ENCODE measurements at regions not wholly inside any gene's neighbourhood (a gene's known extent, or its start where the extent isn't known, plus 50 kb on each side); places are given as distances from the start of the nearest gene placed in this dataset.

DNA sequence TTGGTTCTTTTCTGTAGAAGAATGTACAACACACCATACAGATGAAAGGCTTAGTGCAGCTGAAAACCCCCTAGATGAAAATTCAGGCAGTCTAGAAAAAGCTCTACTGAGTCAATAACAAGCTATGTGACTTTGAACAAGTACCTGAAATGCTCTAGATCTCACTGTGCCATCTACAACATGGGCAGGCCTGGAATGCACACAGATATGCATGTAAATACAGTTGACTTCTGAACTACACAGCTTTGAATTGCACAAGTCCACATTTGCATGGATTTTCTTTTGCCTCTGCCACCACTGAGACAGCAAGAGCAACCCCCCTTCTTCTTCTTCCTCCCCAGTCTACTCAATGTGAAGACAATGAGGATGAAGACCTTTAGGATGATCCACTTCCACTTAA, 98.4 kb downstream of the CNTN3 start:
- Histone ChIP-seq H3K4me1 (no peaks in the 10 kb centered on the region), H3K9me3 (no peaks in the 10 kb centered on the region), H3K27me3 (no peaks in the 10 kb centered on the region), H3K27ac (replicated peaks in 1 of 4) (no peak overlapping the region), H3K36me3 (no peaks in the 10 kb centered on the region), H3K4me3 (no peak overlapping the region)
- DNase-seq (ENCODE audit: extremely low spot score), result no peak
- intact Hi-C loops (cut with DNase I), result no loop called here
- no peak for TF ChIP-seq POLR2A (IDR thresholded peaks at IDR 0.05; ENCODE audit: low read depth)
- no peak for TF ChIP-seq POLR2AphosphoS5 (IDR thresholded peaks at IDR 0.05)
- TF ChIP-seq EP300 (IDR thresholded peaks at IDR 0.05), result no peak
- TF ChIP-seq, protein P1, sequence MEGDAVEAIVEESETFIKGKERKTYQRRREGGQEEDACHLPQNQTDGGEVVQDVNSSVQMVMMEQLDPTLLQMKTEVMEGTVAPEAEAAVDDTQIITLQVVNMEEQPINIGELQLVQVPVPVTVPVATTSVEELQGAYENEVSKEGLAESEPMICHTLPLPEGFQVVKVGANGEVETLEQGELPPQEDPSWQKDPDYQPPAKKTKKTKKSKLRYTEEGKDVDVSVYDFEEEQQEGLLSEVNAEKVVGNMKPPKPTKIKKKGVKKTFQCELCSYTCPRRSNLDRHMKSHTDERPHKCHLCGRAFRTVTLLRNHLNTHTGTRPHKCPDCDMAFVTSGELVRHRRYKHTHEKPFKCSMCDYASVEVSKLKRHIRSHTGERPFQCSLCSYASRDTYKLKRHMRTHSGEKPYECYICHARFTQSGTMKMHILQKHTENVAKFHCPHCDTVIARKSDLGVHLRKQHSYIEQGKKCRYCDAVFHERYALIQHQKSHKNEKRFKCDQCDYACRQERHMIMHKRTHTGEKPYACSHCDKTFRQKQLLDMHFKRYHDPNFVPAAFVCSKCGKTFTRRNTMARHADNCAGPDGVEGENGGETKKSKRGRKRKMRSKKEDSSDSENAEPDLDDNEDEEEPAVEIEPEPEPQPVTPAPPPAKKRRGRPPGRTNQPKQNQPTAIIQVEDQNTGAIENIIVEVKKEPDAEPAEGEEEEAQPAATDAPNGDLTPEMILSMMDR (IDR thresholded peaks at IDR 0.05), result no peak

DNA sequence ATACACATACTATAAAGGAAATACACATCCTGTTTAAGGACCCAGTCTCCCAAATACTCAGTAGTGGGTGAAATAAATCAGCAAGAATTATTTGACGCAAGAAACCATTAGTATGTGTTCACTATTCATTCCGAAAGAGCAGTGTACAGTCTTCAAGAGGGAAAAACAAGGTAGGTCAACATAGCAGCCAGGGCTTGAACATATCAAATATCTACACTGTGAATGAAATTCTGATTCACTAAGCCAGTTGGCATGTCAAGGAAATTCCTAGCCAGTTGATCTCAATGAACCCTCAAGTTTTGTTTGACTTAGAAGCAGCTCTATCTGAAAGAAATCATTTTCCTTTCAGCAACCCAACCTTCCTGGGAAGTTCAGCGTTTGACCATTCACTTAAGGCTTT, 99.0 kb downstream of the CNTN3 start:
- Histone ChIP-seq H3K27ac (replicated peaks in 1 of 4) (no peak overlapping the region), H3K27me3 (no peaks in the 10 kb centered on the region), H3K9me3 (no peaks in the 10 kb centered on the region), H3K4me3 (no peak overlapping the region), H3K4me1 (no peaks in the 10 kb centered on the region), H3K36me3 (no peaks in the 10 kb centered on the region)
- DNase-seq (ENCODE audit: extremely low spot score), result no peak
- TF ChIP-seq, protein P1 (IDR thresholded peaks at IDR 0.05), result no peak
- TF ChIP-seq POLR2A (IDR thresholded peaks at IDR 0.05; ENCODE audit: low read depth) (no peak), POLR2AphosphoS5 (IDR thresholded peaks at IDR 0.05) (no peak), EP300 (IDR thresholded peaks at IDR 0.05) (no peak)
- 93% methylated on average over 3 of the region's 3 CpGs for WGBS
- intact Hi-C loops (cut with DNase I), result no loop called here

DNA sequence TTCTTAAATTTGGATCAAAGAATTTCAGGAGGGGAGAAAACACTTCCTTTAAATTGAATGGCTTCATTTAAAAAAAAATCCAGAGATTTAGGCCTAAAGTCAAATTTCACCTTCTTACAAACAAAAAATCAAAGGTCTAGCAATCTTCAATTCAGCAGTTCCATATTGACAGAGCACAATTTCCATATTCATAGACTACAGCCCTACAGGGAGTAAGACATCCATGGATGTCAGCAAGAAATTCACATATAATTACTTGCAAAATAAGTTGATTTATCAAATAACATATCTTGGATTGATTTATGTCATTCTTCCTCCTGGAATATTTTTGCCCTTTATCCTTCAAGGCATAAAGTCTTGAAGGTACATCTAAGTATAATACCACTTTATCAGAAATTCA, 103.4 kb downstream of the CNTN3 start:
- no peaks in the 10 kb centered on the region for H3K9me3 ChIP-seq
- intact Hi-C loops (cut with DNase I), result no loop called here
- no peaks in the 10 kb centered on the region for H3K27me3 ChIP-seq
- no peaks in the 10 kb centered on the region for H3K4me1 ChIP-seq
- no peak overlapping the region for H3K27ac ChIP-seq (replicated peaks in 1 of 4)
- no peaks in the 10 kb centered on the region for H3K36me3 ChIP-seq
- H3K4me3 ChIP-seq, result no peak overlapping the region
- TF ChIP-seq EP300 (IDR thresholded peaks at IDR 0.05), result no peak
- TF ChIP-seq POLR2A (IDR thresholded peaks at IDR 0.05; ENCODE audit: low read depth), result no peak
- no peak for TF ChIP-seq POLR2AphosphoS5 (IDR thresholded peaks at IDR 0.05)
- TF ChIP-seq, protein P1 (IDR thresholded peaks at IDR 0.05), result no peak
- no peak for DNase-seq (ENCODE audit: extremely low spot score)

DNA sequence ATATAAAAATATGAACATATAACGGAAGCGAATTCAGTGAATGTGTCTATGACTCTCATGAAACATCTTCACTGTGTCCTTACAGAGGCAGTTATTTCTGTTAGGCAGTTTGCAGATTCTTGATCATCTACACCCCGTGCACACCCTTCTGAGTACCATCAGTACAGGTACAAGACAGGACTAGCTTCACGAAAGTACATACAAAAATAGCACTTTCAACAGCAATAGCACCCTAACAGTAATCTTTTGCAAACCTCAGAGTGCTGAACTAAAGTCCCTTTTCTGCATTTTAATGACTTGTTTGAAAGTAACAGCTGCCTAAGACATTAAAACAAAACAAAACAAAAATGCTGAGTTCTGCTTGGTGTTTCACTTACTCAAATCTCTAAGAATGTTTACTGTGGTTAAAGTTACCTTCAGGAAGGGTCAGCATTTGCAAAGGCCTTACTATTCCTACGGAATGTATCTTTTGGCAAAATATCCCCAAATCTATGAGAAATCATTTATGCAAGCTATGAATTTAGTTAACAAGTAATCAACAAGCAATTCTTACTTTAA, 104.1 kb downstream of the CNTN3 start:
- Histone ChIP-seq H3K4me3 (no peak overlapping the region), H3K27me3 (no peaks in the 10 kb centered on the region), H3K27ac (replicated peaks in 1 of 4) (no peak overlapping the region), H3K36me3 (no peaks in the 10 kb centered on the region), H3K9me3 (no peaks in the 10 kb centered on the region), H3K4me1 (no peaks in the 10 kb centered on the region)
- 78% methylated on average over 5 of the region's 5 CpGs for WGBS
- intact Hi-C loops (cut with DNase I), result no loop called here
- TF ChIP-seq, protein P1 (IDR thresholded peaks at IDR 0.05), result no peak
- TF ChIP-seq POLR2AphosphoS5 (IDR thresholded peaks at IDR 0.05) (no peak), EP300 (IDR thresholded peaks at IDR 0.05) (no peak), POLR2A (IDR thresholded peaks at IDR 0.05; ENCODE audit: low read depth) (no peak)
- DNase-seq (ENCODE audit: extremely low spot score), result no peak

DNA sequence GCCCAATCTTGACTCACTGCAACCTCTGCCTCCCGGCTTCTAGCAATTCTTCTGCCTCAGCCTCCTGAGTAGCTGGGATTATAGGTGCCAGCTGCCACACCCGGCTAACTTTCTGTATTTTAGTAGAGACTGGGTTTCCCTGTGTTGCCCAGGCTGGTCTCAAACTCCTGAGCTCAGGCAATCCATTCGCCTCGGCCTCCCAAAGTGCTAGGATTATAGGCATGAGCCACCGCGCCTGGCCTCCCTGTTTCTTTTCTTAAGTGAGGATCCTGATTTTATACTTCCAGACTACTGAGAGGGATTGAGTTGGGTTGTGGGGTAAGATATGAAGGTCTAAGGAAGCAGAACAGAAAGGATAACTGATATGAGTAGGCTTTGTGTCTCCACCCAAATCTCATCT, 106.8 kb downstream of the CNTN3 start:
- 97% methylated on average over 6 of the region's 6 CpGs for WGBS

More for the DNA sequence above, 106.8 kb downstream of the CNTN3 start:
- Histone ChIP-seq H3K36me3 (no peaks in the 10 kb centered on the region), H3K27me3 (no peaks in the 10 kb centered on the region), H3K4me3 (no peak overlapping the region), H3K4me1 (no peaks in the 10 kb centered on the region), H3K9me3 (no peaks in the 10 kb centered on the region), H3K27ac (replicated peaks in 1 of 4) (no peak overlapping the region)
- TF ChIP-seq POLR2AphosphoS5 (IDR thresholded peaks at IDR 0.05) (no peak), EP300 (IDR thresholded peaks at IDR 0.05) (no peak), POLR2A (IDR thresholded peaks at IDR 0.05; ENCODE audit: low read depth) (no peak)
- TF ChIP-seq, protein P1 (IDR thresholded peaks at IDR 0.05), result no peak
- DNase-seq (ENCODE audit: extremely low spot score), result no peak
- intact Hi-C loops (cut with DNase I), result no loop called here
